NCI-H2196 (cell line): ENCODE measurements at regions not wholly inside any gene's neighbourhood (a gene's known extent, or its start where the extent isn't known, plus 50 kb on each side); places are given as distances from the start of the nearest gene placed in this dataset.
"Not testable (repeated sequence)": the region's sequence is repeated elsewhere in the genome, so short reads cannot be mapped to it uniquely, and the experiment has no call there.

Experiments used
- DNase-seq: peaks from one replicate; lab custom pipeline; 2025; ENCODE audit not compliant: unreplicated experiment; lab: John Stamatoyannopoulos, UW

DNA sequence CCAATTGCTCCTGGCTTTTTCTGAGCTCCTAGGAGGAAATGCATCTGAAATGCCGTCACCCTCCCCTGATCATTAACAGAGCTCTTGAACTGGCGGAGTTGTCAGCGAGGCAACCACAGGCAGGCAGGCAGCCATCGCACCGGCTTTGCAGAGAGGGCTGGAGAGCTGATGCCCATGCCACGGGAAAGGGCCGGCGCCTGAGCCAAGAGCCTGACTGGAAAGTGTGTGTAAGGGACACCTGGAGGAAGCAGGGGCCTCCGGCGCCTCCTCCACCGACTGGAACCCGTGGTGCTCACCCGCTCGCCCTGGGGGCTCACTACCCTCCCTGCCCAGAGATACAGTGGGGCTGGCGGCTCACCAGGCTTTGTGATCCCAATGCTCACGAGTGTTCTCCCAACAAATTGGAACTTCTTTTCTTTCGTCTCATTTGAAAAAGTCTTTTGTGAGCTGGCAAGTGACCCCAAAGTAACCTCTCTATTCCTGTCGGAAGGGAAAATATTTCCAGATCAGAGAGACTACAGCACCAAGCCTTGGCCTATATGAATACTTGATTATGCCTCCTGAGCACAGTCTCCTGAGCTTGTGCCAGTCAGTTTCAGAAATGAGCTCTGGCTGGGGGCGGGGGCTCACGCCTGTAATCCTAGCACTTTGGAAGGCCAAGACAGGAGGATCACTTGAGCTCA lies 97.7 kb upstream of the SLC25A33 start:
- peak; percentile 62 for DNase-seq

DNA sequence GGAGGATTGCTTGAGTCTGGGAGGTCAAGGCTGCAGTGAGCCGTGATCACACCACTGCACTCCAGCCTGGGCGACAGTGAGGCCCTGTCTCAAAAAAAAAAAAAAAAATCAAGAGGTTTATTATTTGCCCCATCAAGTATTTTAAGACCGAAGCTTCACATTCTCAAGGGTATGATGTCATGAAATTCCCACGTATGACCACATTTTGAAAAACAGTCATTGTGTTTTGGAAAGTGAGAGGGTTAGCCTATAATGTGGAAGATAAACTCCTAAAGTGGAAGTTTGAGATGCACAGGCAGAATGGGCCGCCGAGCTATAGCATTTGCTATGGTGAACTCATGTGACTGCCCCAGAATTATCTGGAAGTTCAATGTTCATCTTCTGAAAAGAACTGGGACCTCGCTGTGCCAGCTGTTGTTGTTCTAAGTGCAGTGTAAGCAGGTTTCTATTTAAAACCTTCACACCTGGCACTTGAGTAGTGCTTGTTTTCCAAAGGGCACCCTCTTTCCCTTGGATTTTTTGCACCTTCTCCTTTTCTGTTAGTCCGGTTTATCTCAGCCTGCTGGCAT lies 96.9 kb upstream of the SLC25A33 start:
- DNase-seq = no peak

DNA sequence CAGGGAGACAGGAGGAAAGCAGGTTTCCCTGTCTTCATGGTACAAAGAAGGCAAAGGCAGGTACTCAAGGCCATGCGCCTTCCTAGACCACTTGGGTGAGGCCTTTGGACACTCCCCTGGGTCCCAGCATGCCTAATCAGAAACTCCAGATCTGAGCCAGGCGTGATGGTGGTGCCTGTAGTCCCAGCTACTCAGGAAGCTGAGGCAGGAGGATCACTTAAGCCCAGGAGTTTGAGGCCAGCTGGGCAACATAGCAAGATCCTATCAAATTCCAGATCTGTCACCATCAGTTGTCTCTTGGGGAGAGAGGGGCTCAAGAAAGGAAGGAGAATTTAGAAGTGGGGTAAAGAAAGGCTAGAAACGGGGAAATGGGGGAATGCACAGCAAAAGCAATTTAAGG lies 96.3 kb upstream of the SLC25A33 start:
- no peak for DNase-seq

DNA sequence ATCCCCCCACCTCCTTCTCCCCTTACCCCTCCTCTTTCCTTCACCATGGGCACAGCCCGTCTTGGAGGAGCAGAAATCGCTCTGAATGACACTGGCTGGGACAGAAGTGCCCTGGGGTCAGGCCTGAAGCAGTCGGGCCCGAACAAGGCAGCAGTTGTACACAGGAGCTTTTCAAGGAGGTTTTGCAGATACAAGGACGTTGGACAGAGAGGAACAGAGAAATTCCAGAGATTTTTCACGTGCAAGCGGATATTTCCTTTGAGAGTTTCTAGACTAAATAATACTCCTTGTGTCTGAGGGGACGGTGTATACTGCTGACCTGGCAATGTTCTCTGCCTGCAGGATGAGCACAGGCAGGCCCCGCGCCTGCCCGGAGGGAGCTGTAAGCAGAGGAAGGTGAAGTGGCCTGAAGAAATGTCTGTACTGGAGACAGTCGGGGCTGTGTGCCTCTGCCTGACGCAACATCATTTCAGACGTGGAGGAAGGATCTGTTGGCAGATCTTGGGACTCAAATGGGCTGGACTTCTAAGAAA lies 95.3 kb upstream of the SLC25A33 start:
- DNase-seq = no peak

DNA sequence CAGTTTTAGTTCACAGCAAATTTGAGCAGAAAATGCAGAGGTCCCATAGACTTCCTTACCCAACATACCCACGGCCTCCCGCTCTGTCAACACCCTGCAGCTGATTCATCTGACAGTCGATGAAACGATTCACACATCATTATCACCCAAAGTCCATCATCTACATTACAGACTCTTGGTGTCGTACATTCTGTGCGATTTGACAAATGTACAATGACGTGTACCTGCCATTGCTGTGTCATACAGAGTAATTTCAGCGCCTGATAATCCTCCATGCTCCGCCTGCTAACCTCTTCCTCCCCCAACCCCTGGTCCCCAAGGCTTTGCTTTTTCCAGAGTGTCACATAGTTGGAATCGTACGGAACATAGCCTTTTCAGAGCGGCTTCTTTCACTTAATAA lies 94.7 kb upstream of the SLC25A33 start:
- no peak for DNase-seq

- not testable (repeated sequence) for DNase-seq
These were observed 94.2 kb upstream of the SLC25A33 start for GRCh38 chr1:9445081-9445480.

DNA sequence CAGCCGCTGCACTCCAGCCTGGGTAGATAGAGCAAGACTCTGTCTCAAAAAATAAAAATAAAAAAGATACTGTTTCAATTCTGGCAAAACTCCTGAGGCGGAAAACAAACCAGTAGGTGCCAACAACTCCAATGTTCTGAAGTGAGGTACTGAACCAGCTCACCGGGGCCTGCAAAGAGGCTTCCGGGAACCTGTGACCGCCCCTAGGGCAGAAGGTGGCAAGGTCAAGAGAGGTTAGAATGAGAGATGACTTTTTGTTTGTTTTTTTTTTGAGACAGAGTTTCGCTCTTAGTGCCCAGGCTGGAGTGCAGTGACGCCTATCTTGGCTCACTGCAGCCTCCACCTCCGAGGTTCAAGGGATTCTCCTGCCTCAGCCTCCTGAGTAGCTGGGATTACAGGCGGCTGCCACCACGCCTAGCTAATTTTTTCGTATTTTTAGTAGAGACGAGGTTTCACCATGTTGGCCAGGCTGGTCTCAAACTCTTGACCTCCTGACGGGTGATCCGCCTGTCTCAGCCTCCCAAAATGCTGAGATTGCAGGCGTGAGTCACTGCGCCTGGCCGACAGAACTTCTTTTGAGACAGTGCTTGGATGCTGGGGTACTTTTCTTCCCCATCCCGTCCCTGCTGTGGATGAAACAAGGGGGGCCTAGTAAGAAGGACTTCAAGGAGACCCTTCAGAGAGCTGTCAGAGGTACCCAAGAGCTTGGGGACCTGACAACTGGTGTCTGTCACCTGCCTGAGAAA lies 91.9 kb upstream of the SLC25A33 start:
- DNase-seq = no peak

DNA sequence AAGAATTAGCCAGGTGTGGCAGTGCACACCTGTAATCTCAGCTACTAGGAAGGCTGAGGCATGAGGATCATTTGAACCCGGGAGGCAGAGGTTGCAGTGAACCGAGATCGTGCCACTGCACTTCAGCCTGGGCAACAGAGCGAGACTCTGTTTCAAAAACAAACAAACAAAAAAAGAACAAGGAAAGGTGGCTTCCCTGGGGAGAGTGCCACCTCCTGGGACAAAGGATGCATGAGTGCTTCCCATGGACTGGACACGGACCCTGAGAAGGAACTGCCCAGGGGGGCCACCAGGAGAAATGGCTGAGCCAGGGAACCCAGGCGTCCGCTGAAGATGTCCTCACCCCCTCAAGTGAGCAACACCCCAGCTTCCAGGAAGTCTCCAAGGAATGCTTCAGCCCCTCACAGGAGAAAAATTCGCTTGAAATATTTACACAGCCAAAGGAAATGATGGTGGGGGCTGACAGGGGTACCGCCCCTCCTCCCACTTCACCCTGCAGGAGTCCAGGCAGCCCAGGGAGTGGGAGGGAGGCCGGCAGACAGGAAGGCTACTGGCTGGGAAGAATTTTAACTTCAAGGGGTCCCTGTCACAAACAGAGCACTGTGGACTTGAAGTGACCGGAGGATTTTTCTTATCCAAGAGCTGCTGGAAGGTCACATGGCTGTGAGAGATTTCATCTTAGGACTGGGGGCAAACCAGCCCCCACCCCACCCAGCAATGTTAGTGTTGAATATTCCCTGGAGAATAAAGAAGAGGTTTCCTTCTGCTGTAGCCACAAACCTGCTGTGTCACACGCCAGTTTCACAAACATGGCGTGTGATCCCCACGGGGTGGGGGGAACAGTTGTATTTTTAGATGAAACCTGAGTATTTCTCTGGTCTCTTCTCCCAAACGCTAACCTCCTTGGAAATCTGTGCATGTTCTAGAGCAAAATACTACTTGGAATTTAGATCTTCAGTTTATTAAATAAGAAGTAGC lies 90.8 kb upstream of the SLC25A33 start:
- no peak for DNase-seq

DNA sequence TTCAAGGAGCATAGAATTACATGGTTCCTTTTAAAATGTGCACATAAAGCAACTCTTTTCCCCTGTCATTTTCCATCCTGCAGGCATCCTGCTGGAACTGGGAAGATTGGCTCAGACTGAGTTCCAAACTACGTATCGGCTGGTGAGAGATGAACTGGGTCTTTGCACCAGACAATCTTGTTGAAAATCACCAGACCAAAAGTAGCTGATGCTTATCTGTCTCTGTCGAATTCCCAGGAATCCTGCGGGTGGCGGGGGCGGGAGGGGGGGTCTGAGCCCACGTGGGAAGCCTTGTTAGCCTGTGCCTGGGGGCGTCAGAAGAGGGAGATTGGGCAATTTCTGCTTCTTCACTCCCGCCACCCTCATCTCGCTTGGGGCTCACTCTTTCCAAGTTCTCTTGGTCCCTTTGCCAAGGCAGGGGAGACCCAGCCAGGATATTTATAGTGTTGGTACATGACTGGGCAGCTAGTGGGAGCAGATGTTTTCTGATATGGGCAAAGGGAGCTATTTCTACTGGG lies 90.1 kb upstream of the SLC25A33 start:
- no peak for DNase-seq

DNA sequence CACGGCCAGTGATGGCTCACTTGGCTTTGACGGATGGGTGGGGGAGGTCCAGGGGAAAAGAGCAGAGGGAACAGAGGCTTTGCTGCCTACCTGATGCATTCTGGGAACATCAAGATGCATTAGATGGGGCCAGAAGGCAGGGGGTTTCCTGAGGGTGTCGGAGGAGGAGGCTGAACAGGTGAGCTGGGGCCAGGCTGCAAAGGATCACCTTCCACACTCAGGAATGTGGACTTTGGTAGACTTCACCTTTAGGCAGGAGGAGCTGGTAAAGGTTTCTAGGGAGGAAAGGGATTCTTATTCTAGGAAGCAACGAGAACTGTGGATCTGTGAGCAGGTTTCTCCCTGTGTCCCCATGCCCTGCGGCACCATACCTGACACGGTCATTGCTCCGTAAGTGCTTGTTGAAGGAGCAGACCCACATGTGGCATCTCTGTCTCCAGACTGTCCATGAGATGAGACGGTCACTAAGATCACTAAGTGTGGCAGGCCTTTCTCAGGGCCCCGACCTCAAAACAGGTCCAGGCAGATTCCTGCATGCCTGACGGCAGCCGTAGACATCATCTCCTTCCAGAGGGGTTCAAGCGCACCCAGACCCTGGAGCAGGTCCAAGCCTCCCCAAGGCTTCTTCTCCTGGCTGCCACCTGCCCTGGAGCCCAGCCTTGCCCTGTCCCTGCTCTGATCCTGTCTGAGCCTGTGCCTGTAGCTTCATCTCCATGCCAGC lies 89.1 kb upstream of the SLC25A33 start:
- no peak for DNase-seq

- DNase-seq = no peak
These were observed 88.2 kb upstream of the SLC25A33 start for GRCh38 chr1:9451081-9451480.

GRCh38 chr1:9452516-9453140 lies 86.6 kb upstream of the SLC25A33 start:
- no peak for DNase-seq

DNA sequence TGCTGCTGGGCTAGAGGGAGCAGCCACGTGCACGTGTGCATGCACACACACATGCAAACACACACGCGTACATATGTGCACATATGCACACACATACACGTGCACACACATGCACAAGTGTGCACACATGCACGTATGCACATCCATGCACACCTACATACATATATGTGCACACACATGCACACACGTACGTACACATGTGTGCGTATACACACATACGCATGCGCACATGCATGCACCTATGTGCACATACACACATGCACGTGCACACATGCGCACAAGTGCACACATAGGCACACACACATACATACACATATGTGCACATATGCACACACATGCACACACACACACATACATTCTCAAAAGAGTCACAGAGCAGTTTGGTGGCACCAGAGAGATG lies 85.9 kb upstream of the SLC25A33 start:
- no peak for DNase-seq

GRCh38 chr1:9453779-9454418 lies 85.4 kb upstream of the SLC25A33 start:
- DNase-seq = no peak

DNA sequence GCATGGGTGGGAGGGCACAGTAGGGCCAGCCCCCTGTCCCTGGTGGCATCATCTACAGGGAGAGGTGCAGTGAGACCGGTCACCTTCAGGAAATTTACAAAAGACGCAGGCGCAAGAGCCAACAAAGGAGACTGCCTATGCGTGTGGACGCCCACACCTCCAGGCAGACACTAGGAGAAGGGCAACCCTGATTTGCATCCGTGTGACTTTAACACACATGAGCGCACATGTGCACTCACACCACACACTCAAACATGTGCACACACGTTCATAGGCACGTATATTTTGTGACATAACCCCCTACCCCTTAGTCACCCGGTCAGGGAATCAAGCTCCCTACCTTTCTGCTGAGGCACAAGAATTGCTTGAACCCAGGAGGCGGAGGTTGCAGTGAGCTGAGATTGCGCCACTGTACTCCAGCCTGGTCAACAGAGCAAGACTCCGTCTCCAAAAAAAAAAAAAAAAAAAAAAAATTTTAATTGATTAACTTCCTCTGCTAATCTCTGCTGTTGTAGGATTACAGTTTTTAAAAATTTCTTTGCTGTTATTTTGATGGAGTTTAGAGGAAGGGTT lies 84.7 kb upstream of the SLC25A33 start:
- DNase-seq = no peak

- peak; percentile 29 for DNase-seq
These were observed 83.6 kb upstream of the SLC25A33 start for GRCh38 chr1:9455487-9456234.

GRCh38 chr1:9456833-9457232 lies 82.4 kb upstream of the SLC25A33 start:
- no peak for DNase-seq

- DNase-seq = no peak
These were observed 79.4 kb upstream of the SLC25A33 start for GRCh38 chr1:9459816-9460407.
